Upper lobe of left lung (tissue), 4 donors: ENCODE measurements at regions not wholly inside any gene's neighbourhood (a gene's known extent, or its start where the extent isn't known, plus 50 kb on each side); places are given as distances from the start of the nearest gene placed in this dataset.

Experiments
- EP300 ChIP-seq, 4 donors: sonication (generic); formaldehyde crosslinking; IDR thresholded peaks; one replicate each; pipeline ENCODE4 v1.5.1; 2017; ENCODE audit warnings: antibody characterized with exemption in 4 of 4, control low read depth in 2 of 4
- TF ChIP-seq, protein P1 (sequence below), 6 experiments: fragments of 450-650 bp in 4 of 6; fragments of 200-600 bp in 2 of 6; sonication (generic) in 2 of 6; IDR thresholded peaks; one replicate each; pipeline ENCODE4 v1.5.1; 2016 to 2019; ENCODE audit warnings: antibody characterized with exemption in 6 of 6

DNA sequence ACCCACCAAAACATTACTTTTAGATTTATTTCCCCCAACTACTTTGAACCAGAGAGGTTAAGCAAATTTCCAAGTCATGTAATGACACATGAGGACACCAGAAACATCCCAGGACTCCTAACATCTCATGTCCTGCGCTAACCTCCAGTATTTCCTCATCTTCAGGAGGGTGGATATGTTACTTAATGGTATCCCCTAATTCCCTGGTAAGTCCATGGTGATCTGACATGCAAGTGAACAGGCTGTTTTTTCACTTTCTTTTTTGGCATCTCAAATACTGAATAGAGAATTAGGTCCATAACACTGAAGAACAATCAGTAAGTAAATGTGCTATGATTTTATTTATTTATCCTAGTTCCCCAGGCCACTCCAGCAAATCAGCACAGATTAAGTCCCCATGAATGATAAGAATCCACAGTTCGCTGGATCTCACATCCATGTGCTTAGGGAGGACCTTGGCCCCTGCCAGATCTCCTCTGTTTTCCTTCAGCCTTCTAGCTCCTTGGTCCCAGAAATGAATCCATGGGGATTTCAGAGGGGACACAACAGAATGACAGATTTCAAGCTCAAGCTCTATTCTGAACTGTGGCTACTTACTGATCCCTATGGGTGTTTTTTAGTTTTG, 334.6 kb downstream of the CDC5L start:
- no peak for TF ChIP-seq EP300 (IDR thresholded peaks at IDR 0.05)
- TF ChIP-seq, protein P1, sequence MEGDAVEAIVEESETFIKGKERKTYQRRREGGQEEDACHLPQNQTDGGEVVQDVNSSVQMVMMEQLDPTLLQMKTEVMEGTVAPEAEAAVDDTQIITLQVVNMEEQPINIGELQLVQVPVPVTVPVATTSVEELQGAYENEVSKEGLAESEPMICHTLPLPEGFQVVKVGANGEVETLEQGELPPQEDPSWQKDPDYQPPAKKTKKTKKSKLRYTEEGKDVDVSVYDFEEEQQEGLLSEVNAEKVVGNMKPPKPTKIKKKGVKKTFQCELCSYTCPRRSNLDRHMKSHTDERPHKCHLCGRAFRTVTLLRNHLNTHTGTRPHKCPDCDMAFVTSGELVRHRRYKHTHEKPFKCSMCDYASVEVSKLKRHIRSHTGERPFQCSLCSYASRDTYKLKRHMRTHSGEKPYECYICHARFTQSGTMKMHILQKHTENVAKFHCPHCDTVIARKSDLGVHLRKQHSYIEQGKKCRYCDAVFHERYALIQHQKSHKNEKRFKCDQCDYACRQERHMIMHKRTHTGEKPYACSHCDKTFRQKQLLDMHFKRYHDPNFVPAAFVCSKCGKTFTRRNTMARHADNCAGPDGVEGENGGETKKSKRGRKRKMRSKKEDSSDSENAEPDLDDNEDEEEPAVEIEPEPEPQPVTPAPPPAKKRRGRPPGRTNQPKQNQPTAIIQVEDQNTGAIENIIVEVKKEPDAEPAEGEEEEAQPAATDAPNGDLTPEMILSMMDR (IDR thresholded peaks at IDR 0.05), result no peak
